Activated CD4-positive, alpha-beta T cell treated with anti-CD3 and anti-CD28 coated beads for 48 hours (primary cell): ENCODE measurements at regions not wholly inside any gene's neighbourhood (a gene's known extent, or its start where the extent isn't known, plus 50 kb on each side); places are given as distances from the start of the nearest gene placed in this dataset.

Source experiments
- DNase-seq: peaks from one replicate; pipeline ENCODE4 v3.0.0-alpha.2; 2020

DNA sequence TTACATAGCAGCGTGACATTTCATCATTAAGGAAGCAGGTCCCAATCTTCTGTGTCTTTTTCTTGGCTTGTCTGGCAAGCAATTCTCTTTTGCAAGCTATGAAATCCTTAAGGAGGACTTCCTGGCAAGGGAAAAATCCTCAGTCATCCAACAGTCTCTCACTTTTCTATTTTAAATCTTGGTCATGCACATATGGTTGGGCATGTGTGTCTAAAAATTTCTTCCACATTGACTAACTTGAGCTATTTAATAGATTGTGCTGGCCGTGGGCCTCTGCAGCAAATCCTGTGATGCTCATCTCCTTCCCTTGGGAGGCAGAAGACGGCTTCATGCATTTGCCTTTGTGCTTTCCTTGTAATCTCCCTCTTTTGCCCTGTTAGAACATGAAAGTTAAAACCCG lies 634.3 kb upstream of the FANCL start:
- DNase-seq: no peak

DNA sequence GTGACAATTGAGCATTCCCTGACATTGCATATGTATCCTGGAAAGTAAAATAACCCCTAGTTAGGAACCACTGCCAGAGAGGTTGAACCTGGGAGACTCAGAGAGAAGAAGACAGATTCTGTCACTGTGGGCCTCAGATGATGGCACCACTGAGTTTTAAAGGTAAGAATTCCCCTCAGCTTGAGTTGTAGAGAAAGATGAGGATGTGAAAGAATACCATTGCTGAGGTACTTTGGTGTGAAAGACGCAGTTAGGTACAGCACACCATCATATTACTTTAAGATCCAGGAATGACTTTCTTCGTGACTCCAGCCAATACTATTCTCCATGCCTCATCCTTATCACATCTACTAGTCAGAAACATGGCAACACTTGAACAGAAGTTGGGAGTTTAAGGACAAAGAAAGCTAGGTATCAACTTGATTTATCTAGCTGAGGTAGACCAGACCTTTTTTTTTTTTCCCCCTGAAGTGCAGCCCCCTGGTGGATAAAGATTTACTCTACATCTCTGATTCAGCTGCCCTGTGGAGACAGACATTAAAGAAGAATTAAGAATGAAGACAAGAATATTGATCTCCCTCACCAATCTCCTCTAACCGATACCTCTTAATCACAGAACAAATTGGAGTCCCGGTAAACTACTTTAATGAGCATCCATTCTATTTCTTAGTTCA lies 630.5 kb upstream of the FANCL start:
- no peak for DNase-seq

DNA sequence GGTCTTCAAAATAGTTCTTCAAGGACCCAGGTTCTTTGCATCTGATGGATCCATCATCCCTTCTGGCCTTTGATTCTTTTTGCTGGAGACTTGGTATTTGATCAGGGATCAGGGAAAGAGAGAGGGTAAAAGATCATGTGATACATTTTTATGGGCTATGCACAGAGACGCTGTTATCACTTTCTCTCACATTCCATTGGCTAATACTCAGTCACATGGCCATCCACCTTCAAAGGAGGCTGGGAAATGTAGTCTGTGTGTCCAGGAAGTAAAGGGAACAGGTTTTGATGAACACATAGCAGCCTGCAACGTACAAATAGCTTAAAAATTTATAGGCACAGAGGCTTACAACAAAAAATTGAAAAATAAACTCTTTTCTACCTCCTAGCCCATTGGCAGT lies 629.6 kb upstream of the FANCL start:
- no peak for DNase-seq

DNA sequence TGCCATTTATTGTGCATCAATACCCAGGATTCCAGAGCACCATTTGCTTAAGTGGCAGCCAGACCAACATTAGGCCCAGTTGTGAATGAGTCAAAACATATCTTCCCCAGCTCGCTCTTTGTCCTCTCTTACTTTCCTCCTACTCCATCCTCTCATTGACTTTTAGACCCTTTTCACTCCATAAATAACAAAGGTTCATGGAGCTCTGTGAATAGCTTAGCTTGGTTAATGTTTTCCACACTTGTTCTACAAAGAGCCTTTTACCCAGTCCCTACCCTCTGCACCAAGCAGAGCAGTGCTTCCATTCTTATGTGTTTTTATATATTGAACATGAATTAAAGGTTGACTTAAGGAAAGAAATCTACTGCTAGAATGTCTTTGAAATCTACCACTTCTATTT lies 625.8 kb upstream of the FANCL start:
- no peak for DNase-seq

DNA sequence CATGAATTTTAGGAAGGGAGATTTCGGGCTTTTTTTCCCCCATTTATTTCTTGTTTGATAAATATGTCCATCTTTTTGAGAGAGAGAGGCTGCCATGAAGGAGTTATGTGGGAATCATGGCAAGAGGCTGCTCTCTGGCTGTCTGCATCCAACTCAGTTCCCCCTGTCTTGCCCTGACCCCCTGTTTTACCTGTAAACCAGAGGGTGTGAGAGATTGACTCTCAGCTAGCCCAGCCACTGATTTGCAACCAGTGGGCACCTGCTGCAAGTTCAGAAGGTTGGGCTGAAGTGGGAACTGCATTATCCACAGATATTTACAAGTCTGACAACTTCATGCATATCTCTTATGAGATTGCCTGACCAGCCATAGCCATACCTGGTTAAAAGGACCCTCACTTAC lies 625.4 kb upstream of the FANCL start:
- no peak for DNase-seq

DNA sequence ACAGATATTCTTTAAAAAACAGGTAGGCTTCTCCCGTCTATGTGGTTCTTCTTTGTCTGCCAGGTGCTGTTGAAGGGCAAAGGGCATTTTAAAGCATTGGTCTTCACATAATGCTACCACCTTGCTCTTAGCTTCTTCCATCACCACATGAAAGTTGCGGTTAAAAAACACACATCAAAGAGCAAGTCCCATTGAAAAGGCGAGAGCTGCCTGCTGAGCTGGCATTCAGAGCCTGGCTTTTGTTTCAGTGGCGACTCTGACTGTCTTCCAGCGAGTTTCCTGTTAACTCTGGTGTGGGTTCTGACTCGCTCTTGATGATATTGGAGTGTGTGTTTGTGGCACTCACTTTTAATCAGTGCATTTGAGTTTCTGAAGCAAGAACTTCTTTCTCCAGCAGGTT lies 624.9 kb upstream of the FANCL start:
- DNase-seq: peak; percentile 29

DNA sequence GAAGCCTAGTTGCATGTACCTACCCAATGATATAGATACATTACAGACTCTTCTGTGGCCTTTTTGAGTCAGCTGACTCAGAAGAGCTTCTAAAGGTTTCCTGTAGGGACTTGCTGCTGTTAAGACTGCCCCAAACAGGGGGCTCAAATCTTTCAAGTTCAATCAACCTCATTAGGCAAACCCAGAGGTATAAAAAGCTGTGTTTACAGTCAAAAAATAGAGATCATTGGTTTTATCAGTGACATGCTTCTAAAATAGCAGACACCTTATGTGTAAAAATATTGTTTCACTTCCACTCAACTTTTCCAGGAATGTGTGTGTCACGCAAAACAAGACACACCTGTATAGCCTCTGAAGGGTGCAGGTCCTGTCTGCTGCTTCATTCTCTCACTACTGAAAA lies 624.3 kb upstream of the FANCL start:
- no peak for DNase-seq

DNA sequence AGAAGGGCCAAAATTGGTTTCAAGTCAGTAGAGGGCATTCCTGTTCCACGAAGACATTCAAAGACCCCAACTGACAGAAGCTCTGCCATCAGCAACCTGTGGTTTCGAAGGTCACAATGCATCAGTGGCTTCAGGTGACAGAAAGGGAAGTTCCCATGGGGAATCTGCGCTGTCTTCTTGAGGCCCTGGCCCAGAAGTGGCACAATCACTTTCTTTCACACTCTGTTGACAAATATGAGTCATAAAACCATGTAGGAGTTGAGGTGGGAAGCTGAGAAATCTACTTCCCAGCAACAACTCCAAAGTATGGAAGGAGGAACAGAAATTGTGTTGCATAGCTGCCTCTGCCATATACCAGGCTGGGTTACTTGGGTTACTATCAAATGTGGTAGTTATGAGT lies 621.1 kb upstream of the FANCL start:
- DNase-seq: no peak

DNA sequence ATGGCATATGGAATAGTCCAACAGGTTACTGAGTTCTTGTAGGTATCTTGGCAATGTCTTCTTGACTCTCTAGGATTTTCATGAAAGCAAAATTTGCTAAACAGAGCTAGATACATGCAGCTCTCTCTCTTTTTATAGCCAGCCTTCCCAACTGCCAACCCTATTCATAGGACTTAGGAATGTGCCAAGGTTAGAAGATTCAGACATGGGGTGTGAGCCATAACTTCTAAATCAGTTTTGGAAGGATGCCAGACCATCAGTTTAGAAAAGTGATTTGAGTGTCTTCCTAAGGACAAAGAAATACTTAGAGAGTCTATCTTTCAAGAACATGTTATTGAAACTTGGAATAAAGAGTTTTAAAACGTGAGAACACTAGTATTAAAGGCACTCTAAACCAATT lies 619.5 kb upstream of the FANCL start:
- DNase-seq: no peak

DNA sequence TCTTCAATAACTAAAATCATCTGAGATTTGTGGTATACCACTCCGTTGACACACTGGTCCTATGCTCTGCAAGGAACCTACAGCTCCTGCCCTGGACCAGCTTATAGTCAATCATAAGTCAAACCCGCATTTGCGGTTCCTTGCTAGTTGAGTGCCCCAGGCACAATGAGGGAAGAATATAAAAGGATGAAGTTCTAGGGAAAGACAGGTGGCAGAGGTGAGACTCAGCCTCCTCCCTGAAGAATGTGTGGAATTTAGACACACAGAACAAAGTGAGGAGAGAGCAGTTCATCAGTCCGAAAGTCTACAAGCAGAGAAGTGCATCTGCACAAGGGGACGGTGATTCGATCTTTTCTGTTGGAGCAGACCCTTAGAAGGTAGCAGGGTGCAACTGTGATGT lies 615.0 kb upstream of the FANCL start:
- no peak for DNase-seq

DNA sequence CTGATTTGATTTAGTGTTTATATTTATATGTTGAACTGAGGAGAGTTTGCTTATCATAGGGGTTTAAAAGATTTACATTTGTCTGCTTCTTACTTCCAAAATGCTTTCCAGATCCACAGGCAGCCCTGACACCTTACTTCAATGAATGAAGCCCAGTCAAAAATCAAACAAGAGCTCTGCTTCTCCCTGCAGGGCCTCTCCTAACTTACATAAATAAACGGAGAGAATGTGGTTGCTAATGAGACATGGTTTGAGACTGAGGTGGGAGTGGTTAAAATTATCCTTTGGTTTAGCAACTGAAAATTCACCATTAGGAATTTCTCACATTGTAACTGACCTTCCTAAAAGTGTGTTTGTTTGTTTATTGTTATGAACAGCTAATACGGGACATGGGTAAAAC lies 612.3 kb upstream of the FANCL start:
- no peak for DNase-seq

DNA sequence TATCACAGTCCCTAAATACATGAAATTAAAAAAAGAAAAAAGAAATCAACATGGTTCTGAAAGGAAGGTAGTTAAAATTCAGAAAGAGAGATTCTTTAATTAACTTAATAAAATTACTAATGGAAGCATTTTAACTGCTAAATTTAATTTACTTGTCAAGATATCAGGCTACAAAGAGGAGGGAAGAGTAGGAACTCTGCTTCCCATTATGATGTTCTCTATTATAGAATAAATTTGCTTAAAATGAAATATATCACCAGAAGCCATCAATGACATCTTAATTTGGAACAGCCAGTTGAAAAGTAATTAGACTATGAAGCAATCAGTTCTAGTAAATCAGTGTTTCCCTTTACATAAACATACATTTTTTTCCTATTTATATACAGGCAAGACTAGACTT lies 611.8 kb upstream of the FANCL start:
- no peak for DNase-seq

DNA sequence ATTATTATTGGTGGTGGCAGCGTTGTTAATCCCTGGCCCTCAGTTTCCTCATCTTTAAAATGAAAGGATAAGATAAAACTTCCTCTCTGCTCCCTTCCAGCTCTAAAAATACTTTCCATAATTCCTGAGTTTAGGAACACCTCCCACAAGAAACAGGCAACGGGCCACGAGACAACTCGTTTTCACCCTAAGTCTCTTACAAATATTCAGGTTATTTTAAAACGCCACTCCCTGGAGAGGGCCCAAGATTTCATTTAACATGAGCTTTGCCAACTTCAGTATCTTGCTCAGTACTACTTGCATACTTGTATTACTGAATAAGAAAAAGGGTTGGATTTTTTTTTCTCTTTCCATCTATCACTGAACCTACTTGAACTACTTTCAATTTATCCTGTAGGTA lies 611.1 kb upstream of the FANCL start:
- no peak for DNase-seq

DNA sequence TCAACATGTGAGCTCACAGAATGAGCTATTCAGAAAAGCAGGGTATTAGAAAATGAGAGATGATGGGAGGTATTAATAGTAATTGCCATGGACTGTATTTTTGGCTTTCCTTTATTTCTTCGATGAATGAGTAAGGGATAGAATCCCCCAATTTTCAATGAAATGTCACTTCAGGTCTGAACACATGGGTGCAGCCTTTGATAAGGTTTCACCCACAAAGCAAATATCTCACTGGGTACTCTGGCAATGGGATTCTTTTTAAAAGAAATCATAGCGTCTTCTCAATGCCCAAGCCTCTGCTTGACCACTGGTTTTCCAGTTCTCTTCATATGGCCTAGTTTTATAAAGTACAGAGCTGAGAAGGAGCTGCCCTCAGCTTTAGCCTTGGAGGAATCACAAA lies 610.5 kb upstream of the FANCL start:
- no peak for DNase-seq

DNA sequence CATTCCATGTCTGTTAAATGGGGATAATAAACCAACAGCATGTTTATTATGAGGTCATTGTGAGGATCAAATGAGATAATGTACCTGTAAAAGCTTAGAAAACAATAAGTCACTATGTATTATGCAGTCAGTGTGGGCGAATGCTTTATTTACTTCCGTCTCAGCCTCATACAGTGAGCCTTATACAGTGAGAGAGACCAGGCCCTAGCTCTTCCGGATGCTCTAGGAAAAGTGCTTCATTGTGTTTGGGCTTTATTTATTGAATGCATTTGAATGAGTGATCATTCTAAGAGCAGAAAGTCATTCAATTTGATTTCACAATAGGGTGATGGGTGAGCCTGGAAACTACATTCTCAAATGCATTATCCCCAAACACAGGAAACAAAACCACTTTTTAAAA lies 603.9 kb upstream of the FANCL start:
- DNase-seq: no peak

DNA sequence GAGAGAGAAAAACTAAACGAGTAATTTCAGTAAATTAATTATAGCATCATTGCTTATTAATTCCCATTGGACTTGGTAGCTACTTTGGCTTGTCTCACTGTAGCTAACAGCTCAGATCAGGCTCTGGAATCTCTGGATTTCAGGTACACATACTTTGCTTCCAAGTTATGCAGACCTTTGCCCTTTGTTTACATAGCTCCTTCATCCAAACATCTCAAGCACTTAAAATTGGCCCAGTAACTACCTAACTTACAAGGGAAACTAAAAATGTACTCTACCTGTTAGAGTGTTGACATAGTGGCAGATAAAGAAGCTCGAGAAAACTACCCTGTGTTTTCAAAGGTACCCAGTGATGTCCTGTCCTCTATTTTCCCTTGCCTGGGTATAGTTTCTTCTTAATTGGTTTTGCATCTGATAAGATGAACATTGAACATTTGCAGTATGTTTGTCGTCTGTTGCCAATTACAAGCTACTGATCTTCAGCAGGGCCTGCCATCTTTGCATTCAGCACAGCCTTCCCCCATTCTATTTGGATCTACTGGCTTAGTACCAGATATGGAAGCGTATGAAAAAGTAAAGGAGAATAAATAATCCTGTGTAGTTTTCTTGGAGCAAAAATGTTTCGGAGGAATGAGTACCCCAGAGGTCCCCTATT lies 601.5 kb upstream of the FANCL start:
- no peak for DNase-seq

DNA sequence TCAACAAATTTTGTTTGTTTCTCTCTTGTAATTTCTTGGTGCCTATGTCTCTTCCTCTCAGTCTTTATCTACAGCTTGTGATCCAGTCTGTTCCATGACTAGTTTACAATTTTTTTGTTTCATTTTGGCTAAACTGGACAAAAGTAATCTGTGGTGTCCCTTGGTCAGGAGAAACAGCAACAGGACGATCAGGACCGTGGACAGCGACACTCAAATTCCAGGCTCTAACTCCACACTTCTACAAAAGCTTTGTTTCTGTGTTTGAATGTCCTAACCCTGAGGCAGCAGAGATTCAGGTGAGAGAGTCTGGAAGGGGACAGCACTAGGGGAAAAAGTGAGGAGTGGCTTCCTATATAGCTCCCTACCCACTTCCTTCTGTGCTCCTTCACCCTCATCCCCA lies 593.3 kb upstream of the FANCL start:
- peak; percentile 2 for DNase-seq

DNA sequence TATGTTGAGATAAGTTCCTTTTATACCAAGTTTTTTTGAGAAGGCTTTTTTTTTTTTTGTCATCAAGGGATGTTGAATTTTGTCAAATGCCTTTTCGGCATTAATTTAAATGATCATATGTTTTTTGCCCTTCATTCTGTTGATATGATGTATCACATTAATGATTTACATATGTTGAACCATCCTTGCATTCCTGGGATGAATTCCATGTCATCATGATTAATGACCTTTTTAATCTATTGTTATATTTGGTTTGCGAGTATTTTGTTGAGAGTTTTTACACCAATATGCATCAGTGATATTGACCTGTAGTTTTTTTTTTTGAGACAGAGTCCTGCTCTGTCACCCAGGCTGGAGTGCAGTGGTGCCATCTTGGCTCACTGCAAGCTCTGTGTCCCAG lies 585.7 kb upstream of the FANCL start:
- no peak for DNase-seq

DNA sequence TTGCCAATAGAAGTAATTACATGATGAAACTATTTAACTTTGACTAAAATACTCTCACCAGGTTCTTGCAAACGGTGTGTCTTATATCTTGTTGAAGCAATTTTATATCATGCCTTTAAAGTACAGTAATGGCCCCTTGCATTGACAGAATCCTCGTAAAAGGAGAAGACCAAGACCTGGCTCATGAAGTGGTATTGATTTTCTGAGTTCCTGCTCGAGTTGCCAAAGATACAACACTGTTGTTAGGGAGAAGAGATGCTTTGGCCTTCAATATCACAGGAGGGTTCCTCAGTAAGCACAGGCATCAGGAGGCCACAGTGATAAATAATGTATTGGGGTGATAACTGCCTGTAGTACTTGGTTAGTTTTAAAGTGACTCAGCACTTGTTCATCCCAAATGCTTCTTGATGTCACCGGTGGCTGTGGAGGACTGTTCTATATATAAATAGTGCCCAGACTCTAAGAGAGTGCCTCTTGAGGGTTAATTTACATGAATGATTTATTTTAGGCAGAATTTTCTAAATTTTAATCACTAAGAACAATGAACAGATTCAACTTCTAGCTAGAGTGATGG lies 571.7 kb upstream of the FANCL start:
- DNase-seq: no peak

DNA sequence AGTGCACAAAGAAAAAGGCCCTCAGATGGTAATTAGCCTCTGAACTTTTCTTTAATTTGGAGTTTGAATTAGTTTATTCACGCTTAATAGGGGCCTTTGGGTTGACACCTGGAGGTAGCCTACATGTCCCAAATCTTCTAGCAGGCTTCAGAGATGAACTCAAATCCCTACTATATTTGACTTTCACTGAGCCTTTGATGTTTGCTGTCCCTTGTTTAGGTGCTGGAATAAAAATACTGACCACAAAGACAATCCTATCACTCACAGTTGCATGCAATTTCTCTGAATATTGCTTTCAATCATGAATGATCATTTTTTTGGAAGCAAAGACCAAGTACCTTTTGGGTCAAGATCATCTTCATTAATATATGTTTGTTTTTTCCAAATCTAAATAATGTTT lies 564.0 kb upstream of the FANCL start:
- DNase-seq: no peak

DNA sequence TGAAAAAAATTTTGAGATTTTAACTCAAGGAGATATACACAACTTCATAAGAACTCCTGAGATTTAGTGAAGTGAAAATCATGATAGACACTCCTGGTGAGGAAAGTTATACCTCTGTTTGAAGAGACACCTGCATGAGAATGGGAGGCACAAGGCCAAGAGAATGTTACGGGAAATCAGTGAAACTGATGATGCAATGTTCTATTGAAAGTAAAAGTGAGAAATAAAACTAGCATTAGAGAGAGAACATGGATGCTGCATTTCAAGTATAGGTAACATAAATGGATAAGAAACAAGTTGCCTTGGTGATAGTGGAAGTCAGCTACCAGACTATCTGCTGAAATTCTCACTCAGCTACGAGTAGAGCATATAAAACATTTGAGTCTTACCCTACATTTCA lies 562.1 kb upstream of the FANCL start:
- DNase-seq: no peak

DNA sequence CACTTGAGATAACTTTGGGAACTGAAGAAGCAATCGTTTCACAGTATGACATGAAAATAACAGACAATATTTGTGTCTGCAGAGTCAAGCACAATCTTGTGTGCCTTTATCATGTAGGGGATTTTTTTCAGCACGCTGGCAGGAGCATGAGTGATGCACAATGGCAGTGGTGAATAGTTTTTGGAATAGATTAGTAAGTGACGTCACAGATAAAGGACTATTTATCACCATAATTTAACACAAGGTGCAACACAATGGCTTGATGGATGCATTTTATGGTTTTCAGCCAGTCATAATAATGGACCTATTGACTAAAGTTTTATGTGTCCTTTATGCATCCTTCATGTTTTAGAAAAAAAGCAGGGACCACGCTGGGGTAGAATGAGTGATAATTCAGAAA lies 559.8 kb upstream of the FANCL start:
- DNase-seq: no peak

DNA sequence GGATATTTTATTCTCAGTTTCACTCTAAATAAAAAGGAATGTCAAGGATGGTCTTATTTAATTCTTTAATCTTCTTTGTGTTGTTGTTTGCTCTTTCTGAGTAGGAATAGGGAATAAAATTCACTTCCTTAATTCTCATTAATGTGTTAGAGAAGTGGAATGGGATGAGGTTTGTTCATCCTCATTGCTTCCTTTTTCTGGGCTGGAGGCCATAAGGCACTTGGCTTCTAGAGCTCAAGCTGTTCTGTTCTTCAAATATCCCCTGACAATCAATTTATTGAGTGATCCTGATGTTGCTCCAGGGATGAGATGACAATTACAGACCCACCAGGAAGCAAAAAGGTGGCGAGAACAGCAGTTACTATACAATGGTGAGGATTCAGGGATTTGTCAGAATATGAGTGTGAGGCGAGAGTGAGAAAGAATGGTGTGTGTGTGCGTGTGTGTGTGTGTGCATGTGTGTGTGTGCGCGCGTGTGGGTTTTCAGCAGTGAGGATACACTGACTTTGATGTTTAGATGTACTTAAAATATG lies 557.6 kb upstream of the FANCL start:
- no peak for DNase-seq

DNA sequence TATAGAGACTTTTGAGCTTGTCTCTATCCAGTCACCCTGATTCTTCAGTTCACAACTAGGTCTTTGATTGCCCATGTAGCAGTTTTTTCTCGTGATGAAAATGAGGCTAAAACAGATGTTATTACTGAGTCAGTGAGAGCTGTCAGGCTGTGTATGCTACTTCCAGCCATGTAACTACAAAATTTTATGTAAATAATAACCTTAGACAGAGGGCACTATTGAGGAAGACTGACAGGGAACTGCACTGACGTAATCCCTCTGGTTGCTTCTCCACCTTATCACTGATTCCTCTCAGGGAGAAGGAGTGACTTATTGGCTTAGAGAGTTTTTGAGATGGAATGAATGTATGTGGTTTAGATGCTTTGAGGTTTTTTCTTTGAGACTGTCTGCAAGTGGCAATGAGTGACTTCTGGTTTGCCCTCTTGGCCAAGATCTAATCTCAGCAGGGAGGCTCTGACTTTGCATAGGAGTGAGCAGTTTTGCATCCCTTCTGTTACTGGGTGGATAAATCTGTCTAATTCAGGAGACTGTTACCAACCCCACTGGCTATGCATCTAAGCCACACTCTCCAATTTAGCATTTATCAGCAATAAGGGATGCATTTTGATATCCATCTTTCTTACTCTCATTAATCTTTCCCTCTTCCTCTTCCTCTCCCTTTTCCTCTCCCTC lies 555.2 kb upstream of the FANCL start:
- DNase-seq: no peak
